HG03457 (cell line): ENCODE measurements at regions not wholly inside any gene's neighbourhood (a gene's known extent, or its start where the extent isn't known, plus 50 kb on each side); places are given as distances from the start of the nearest gene placed in this dataset.
A peak's percentile ranks its signal among the peaks of the same experiment; 100 is the strongest.
"Not testable (repeated sequence)": the region's sequence is repeated elsewhere in the genome, so short reads cannot be mapped to it uniquely, and the experiment has no call there.

Experiments used
- ATAC-seq: cut with Tn5 transposase; IDR thresholded peaks from one replicate; pipeline ENCODE4 v1.9.1; 2021; ENCODE audit warnings: moderate number of reproducible peaks; ENCODE audit not compliant: unreplicated experiment

DNA sequence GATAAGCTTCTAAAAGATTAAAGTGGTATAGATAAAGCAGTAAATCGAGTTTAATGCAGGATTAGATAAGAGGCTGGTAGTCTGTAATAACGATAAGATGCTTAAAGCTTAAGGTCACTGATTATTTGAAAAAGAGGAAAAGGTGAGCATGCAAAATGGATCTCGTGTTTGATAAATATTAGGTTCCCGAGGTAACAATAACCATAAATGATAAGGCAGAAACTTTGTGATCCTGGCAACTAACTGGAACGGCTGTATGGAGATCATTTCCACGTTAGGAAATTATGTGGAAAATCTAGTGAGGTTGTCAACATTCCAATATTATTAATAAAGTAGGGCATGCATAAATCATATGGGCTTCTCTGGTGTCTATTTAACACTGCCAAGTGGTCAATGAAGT is 255.5 kb downstream of the EFCAB11 start:
- no peak for ATAC-seq

DNA sequence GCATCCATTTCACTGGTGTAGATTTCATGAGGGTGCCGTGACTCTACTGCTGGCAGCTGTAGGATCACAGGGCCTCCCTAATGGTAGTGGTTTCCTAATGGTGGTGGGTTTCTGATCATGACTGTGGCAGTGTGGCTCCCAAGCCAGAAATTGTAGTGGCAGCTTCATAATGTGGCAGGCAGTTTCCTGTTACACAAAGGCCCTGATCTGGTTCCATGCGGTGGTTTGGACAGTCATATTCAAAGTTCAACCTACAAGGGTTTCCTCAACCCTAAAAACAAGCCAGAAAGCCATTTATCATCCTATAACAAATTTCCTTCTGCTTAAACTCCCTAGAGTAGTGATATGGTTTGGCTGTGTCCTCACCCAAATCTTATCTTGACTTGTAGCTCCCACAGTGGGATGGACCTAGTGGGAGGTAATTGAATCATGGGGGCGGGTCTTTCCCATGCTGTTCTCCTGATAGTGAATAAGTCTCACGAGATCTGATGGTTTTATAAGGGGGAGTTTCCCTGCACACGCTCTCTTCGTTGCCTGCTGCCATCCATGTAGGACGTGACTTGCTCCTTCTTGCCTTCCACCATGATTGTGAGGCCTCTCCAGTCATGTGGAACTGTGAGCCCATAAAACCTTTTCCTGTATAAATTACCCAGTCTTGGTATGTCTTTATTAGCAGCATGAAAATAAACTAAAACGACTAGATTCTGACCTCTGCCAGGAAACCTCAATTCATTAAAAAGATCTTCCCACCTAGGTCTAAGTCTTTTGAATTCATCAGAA is 257.1 kb downstream of the EFCAB11 start:
- ATAC-seq: no peak

DNA sequence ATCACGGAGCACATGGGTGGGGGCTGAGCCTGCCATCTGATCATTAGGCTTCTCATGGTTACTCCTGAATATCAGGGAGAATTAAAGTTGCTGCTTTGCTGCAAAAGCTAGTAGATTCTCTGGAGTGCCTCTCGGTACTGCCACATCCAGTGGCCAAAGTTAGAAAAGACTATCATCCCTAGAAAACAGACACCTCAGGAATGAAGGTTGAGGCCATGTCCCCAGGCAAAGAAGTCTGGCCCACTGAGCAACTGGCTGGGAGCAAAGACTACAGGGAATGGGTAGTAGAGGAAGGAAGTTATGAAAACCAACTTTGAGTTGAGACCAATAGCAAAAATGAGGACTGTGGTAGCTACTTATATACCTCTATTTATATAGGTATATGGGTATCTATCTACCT is 258.7 kb downstream of the EFCAB11 start:
- no peak for ATAC-seq

DNA sequence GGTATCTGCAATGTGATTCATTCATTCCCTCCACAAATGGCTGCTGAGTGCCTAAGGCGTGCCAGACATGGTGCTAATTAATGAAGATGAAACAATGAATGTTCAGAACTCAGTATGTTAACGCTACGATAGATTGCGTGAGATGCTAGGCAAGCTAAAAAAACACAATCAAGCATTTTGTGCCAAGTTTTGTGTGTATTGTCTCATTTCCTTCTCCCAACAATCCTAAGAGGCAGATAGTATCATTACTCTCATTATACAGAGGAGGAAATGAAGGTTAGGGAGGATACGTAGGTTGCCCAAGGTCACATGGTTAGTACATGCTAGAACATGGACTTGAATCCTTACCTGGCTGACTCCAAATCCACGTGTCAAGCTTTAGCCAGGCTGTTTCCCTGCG is 264.4 kb downstream of the EFCAB11 start:
- no peak for ATAC-seq

DNA sequence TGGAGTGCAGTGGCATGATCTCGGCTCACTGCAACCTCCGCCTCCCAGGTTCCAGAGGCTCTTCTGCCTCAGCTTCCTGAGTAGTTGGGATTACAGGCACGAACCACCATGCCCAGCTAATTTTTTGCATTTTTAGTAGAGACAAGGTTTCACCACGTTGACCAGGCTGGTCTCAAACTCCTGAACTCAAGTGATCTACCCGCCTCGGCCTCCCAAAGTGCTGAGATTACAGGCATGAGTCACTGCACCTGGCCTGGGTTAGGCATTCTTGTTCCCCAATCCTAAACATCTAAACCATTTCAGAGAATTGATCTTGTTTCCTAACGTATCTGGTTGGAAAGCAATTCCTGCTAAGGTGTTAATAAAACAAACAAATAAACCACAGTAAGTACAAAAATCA is 264.8 kb downstream of the EFCAB11 start:
- not testable (repeated sequence) for ATAC-seq

DNA sequence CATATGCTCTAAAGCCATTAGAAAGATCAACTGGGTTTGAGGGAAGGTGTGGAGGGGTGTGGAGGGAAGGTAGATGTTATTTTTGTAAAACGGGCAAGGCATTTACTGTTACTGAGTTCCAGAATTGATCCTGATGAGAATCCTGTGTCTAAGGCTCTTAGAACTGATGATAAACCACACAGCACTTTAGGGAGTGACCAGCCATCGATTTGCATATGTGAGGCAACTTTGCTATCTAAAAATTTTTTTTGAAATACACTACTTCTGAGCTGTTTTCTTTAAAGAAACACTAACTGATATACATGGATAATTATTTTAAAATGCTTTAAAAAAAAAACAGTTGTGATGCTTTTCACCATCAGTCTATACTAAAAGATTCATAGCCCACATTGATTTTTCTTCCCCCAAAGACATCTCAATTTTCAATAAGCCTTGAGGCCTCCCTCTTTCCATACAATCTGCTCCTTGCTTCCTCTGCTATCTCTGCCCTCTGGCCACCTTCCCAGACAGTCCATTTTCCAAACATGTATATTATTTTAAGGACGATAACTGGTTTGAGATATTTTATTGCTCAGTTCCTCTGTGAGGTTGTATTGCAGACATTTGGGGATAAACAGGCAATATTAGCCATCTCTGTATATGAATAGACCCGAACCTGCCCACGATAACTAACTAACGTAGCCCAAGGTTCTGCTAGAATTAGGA is 265.9 kb downstream of the EFCAB11 start:
- ATAC-seq: no peak

DNA sequence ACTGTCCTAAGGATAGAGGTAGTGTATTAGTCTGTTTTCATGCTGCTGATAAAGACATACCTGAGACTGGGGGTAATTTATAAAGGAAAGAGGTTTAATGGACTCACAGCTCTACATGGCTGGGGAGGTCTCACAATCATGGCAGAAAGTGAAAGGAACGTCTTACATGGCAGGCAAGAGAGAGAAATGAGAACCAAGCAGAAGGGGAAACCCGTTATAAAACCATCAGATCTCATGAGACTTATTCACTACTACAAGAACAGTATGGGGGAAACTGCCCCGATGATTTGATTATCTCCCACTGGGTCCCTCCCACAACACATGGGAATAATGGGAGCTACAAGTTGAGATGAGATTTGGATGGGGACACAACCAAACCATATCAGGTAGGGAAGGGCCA is 267.4 kb downstream of the EFCAB11 start:
- not testable (repeated sequence) for ATAC-seq

DNA sequence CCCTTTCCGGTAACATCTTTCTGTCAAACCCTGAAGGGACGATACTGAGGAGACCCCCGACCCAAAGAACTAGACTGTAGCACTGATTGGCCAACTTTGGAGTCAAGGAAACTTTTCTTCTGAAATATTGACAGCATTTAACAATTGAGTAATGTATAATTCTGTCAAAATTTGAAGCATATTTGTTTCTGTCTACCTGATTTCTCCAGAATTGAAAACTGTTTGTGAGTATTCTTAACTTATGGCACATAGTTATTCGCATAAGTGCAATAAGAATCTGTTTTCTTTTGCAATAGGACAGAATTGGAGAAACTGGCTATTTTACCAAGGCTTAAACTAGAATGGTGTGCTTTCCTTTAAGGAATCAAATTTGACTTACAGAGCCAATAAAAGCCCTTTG is 267.1 kb upstream of the FOXN3 start:
- no peak for ATAC-seq

DNA sequence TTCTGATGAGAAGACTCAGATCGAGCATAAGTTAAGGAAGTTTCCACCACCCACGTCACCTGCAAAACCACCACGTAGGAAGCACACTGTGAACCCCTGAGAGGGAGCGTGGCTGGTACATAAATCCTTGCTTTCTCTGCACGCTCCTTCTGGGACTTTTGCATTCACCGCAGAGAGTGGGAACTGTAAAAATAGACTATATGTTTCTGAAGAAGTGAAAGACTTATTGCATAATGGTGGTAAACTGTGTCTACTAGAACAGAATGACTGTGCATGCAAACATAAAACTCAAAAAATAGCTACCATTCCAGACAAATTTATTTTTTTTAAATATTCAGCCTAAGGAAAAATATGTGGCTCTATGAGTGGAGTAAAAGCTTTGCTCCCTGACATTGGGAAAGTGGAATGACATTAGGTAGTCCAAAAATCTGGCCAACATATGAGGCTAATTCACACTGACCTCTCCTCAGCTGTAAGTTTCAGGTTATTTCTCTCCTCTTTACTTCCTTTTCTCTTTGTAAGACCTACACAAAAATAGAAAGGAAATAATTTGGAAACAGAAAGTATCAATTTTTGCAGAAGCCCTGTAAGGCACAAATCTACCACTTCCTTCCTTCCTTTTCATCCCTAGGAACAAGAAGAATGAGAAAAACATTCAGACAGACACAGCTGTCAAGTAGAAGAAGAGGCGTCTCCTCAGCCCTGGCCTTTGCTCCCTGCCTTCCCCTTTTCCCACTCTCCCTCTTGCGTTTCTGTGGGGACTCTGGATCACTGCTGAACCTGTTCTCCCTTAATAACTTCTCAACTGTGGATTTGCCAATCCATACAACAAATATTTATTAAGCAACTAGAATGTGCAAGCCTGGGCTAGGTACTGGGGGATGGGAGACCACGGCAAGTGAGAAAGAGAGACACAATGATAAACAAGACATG is 264.3 kb upstream of the FOXN3 start:
- peak; percentile 78 for ATAC-seq

DNA sequence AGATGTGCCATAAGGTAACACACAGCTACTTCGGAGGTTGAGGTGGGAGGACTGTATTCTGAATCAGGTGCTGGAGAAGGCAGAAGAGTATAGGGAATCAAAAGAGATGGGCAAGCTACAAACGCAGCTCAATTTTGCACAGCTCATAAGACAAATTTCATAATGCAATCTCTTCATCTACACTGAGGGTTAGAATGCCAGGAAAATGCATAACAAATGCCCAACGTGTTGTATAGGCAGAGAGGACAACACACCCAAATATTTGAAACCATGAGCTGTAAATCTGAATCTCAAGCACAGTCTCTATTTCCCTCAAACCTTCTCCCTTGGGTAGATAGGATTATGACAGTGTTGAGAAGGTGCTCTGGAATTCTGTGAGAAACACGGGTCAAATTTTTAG is 263.1 kb upstream of the FOXN3 start:
- no peak for ATAC-seq

DNA sequence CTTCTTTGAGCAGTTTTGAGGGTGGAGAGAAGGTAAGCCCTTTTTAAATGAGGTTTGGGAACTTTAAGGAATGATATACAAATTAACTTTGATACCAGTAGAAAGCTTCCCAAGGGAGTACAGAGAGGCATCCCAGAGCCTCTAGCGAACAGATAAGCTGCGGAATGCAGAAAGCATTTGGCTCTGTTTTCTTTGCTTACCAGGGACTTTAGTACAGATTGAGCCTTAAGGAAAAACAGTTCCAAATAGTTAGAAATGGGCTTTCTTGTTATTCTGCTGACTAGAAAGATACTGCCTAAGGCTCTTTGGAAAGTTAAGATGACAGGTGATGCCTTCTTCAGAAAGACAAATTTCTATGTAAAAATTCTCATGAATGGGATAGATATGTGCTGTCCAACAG is 261.7 kb upstream of the FOXN3 start:
- ATAC-seq: no peak

DNA sequence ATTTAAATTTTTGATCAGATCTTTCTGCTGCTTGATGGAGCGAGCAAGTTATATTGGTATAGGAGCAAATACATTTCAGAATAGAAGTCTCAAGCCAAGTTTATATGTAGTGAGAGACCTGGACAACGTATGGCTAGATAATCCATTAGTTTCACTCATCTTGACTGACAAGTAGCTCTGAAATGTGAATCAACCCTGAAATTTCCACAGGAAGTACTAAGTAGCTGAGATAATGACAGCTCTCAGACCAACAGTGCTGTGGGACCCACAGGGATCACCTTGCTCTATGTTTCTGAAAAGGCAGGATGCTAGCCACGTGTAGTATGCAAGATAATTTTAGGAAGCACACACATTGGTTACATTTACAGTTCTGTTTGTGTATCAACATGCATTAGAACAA is 258.6 kb upstream of the FOXN3 start:
- ATAC-seq: no peak

DNA sequence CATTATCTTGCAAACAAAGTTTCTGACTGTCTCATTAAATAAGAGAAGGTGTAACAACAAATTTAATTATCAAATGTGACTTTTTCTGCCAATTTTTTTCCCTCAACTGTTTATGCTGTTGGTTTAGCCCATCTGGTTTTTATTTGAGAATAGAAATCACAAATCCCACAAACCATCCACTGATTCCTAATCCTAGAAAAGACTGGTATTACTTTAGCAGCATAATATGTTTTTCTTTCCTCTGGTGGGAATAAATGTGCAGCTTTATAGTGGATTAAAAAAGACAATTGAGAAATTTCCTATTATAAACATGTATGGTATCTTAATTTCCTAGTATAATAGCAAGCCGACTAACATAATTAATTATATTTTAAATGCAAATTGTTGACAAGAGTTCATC is 257.9 kb upstream of the FOXN3 start:
- no peak for ATAC-seq

DNA sequence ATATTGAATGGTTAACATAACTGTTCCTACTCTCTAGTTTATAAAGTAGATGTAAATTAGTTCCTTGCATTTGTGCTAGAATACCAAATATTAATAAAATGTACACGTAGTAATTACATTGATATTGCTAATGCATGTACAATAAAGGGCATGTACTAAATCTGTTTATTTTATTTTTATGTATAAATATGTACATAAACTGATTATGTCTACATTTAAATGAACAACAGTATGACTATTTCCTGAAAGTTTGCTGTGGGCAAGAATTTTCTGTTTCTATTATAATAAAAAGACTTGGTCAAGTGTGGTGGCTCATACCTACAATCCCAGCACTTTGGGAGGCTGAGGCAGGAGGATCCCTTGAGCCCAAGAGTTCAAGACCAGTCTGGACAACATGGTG is 257.2 kb upstream of the FOXN3 start:
- ATAC-seq: no peak

DNA sequence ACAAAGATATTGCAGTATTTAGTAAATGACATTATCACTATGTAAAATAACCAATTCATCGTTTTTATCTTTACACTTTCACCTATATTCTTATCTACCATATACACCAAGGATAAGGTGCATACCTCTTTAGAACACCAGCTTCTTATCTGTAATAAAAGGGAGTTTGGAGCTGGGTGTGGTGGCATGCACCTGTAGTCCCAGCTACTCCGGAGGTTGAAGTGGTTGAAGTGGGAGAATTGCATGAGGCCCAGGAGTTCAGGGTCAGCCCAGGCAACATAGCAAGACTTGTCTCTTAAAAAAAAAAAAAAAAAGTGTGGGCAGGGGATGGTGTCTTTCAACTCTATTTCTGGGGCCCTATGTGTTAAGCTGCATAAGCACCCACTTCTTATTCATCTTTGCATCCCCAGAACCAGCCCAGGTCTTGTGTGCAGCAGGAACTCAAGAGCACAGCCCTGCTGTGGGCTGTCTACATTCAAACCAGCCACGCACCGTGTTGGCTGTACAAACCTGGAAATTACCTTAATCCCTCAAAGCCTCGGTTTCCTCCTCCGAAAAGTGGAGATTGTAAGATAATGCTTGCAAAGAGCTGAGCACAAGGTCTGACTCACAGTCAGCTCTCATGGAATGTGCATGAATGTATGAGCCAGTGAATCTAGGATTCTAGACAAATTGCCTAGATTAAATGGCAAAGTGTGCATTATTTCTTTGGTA is 256.6 kb upstream of the FOXN3 start:
- ATAC-seq: no peak

DNA sequence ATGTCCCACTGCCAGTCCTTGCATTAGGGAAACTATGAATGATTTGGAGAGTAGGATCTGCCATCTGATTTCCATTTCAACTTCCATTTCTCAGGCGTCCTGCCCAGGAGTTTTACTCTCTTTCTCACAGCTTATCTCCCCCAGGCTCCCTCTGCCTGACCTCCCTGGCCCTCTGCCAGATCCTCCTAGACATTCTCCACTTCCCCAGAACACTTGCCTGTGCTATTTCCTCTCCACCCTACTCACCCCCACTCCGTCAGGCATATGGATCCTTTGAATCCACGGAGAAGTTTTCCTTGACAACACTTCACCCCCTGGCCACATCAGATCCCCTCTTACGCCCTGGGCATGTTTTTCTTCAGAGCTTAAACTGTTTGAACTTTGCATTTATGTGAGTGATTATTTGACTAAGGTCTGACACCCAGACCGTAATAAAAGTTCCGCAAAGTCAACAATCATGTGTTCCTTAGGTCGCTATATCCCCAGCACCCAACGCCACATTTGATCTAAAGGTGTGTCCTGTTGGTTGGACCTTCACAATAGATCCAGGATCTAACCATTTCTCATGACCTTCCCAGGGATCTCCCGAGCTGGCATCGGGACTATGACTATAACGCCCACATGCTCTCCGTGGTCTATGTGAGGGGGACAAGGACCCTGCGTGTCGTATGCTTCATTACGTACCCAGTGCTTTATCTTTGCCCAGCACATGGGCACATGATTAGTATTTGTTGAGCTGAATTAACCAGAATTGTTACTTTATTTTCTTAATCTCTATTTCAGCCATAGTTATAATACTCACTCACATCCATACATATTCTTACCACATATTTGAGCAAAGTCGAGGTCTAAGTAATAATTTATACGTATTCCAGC is 255.8 kb upstream of the FOXN3 start:
- no peak for ATAC-seq

DNA sequence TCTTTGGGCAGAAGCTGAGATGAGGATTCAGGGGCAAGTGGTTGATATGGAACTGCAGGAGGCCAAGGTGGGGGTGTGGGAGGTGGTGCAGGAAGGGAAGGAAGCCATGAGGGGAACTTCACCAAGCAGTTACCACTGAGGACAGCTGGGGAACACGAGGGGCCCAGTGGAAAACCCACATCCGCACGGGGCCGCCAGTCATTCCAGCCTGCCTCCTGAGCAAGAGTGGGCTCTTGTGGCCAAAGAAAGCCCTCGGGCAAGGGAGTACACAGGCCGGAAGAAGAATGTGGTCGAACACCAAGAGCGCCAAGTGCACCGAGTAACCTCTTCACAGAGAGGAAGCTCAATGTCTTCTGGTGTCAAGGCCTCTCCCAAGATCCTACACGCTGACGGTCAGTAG is 252.2 kb upstream of the FOXN3 start:
- ATAC-seq: no peak

DNA sequence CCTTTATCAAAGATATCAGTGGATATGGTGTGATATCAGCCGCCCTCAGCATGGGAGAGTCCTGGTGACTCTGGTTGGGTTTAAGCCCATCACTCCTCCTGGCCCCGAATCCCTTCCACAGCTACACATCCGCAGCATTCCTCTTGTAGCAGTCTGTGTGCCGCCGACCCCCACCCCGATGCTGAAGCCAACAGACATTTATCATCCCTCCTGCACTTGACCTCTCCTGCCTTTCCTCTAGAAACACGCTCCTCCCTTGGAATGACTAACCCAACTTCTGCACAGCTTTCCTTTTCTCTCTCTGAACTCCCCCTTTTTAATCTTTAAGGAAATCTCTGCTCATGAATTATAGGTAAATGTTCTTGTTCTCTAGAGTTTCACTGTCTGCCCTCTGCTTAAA is 250.9 kb upstream of the FOXN3 start:
- no peak for ATAC-seq

DNA sequence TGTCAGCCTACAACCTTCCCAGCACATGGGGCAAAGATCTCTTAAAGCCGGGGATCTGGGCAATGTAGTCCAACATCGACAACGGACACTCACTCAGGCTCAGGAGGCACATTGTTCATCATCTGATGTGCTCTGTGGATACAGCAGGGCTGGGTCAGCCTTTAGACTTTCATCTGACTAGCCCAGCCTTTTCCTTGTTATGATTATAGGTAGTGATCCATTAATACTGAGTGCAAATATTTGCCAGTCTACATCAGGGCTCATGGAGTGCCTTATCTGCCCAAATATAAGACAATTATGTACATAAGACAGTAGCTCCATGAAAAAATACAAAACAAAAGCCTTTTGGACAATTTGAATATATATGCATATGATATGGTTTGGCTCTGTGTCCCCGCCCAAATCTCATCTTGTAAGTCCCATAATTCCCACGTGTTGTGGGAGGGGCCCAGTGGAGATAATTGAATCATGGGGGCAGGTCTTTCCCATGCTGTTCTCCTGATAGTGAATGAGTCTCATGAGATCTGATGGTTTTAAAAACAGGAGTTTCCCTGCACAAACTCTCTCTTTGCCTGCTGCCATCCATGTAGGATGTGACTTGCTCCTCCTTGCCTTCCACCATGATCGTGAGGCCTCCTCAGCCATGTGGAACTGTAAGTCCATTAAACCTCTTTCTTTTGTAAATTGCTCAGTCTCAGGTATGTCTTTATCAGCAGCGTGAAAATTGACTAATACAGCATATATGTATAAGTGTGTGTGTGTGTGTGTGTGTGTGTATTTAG is 248.5 kb upstream of the FOXN3 start:
- ATAC-seq: not testable (repeated sequence)
